ENCODE measurements at regions not wholly inside any gene's neighbourhood (a gene's known extent, or its start where the extent isn't known, plus 50 kb on each side); places are given as distances from the start of the nearest gene placed in this dataset.
"Not testable (repeated sequence)": the region's sequence is repeated elsewhere in the genome, so short reads cannot be mapped to it uniquely, and the experiment has no call there.

DNA sequence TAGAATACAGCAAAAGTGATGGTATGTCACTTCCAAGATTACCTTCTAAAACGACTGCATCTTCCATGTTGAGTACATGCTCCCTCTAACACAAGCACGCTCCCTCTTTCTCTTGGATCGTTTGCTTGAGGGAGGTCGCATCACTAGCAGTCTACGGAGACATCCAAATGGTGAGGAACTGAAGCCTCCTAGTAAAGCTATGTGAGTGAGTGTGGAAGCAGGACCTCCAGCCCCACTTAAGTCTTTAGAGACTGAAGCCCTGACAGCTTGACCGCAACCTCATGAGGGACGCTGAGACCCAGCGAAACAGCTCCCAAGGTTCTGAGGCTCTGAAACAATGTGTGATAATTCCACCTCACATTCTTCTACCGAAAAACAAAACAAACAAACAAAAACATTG is 486.7 kb upstream of the GCFC2 start:
- no peak for ATAC-seq
- intact Hi-C loops (cut with micrococcal nuclease), result loop anchor here (10.0 kb wide), 1 partner anchor 407 kb away; no protein-coding TSS in a partner anchor
- no peak for DNase-seq

DNA sequence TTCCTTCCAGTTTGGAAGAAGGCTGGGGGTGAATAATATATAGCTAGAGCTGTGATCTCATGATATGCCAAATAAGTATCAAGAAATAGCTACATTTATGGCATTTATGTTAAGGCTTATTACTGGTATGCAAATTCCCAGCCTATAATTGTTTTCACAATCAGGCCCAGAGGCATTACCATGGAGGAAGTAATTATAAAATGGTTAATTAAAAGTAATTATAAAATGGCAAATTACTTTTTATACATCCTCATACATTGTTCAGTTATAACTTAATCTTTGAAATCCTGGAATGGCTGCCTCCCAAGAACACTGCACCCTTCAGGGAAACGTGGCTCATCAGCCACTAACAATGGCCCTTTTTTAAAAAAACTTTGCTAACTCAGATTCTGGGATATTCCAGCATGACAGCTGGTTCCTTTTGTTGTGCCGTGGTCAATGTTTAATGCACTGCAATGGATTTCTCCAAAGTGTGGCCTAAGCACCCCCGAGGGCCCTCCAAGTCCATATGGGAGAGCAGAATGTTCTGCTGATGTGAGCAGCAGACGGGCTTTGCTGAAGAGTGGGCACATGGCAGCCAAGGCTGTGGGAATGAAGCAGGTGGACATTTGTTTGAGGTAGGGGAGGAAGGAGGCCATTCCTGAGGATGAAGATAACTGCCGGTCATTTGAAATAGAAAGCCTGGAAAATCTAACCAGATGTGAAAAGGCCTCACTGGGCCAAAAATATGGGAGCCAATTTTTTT is 483.5 kb upstream of the GCFC2 start:
- DNase-seq, result no peak
- intact Hi-C loops (cut with micrococcal nuclease), result loop anchor here (10.0 kb wide), 1 partner anchor 411 kb away; no protein-coding TSS in a partner anchor
- no peak for ATAC-seq

DNA sequence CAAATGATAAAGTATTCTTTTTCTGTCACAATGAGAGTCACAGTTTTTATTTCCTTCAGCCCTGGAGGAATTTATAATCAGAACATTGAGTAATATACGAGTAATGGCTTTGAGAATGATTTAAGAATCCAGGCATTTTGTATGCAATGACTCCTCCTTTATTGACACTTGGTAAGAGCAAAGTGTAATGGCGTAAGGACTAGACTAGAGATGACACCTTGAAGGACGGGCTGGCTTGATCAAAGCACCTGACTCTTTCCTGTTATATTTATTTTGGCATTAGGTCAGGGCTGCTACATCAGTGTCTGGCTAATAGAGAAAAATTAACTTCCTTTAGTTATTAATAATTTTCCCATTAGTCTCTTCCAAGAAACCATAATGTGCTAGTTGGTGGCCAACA is 482.4 kb upstream of the GCFC2 start:
- ATAC-seq, result no peak
- DNase-seq, result no peak
- intact Hi-C loops (cut with micrococcal nuclease), result loop anchor here (10.0 kb wide), 1 partner anchor 412 kb away; no protein-coding TSS in a partner anchor

DNA sequence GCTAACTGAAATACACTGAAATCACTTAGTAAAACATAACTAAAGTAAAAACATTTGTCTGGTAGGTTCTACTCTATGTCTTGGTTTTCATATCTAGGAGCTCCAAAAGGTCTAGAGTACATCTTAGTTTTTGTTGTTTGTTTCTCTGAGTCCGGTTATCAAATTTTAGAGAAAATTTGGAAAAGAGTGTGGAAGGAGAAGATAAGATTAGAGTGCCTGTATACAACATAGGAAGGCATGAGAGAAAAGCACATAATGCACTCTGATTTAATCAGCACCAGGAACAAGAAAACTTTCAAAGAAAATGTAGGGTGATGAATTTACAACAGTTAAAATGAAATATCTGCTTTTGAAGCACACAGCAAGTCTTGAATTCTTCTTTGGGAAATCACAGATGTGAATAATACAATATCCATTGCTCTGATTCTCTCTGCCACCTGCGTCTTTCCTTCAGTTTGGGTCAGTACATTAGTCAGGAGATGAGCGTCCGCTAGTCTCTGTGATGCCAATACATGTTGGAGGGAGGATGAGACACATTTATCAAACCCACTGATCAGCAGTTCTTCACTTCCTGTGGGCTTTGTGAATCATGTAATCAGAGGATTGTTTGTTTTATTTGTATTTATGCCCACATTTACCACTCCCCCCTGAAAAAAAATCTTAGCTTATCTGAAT is 477.8 kb upstream of the GCFC2 start:
- no peak for ATAC-seq
- intact Hi-C loops (cut with micrococcal nuclease), result no loop called here
- no peak for DNase-seq

DNA sequence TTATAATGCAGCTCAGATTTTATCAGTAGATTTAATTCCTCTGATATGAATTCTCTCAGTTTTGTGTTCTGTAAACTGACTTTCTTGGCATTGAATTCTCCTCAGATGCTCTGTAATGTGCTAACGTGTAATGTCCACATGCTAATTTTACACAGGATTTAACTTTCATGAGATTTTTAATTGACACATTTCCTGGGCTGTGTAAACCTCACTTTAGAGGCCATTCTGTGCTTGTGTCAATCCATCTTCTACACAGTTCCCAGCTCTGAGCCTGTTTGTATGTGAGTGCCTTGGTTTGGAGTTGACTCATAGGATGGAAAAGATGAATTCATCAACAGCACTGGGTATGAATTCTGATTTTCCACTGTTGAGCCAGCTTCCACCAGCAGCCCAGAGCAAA is 476.7 kb upstream of the GCFC2 start:
- ATAC-seq, result no peak
- intact Hi-C loops (cut with micrococcal nuclease), result no loop called here
- DNase-seq, result no peak

DNA sequence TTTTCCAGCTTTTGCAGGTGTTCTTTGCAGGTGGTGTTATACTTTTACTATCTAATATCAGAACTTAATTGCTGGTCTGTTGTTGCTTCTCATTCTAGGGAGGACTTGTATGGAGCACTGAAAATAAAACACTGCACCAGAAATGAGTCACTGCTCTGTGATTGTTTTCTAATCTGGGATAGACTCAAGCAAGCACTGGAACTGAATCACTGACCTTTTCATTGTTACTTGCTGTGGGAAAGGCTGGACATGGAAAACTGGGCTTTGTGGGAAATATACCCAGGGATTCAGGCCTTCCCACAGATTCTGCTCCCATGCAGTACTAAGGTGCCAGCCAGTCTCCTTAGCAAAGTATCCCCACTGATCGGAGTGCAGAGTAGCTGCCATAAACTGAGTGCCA is 470.0 kb upstream of the GCFC2 start:
- intact Hi-C loops (cut with micrococcal nuclease), result no loop called here
- ATAC-seq (no peak), DNase-seq (no peak)

DNA sequence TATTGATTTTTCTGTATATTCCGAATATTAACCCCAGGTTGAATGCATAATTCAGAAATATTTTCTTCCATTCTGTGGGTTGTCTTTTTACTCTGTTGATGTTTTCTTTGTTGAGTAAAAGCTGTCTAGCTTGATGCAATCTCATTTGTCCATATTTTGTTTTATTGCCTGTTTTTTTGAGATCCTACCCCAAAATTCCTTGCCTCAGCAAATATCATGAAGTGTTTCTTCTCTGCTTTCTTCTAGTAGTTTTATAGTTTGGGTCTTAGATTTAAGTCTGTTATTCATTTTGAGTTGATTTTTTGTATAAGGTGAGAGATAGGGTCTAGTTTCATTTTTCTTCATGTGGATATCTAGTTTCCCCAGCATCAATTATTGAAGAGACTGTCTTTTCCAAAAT is 467.9 kb upstream of the GCFC2 start:
- DNase-seq (no peak), ATAC-seq (no peak)
- intact Hi-C loops (cut with micrococcal nuclease), result no loop called here

DNA sequence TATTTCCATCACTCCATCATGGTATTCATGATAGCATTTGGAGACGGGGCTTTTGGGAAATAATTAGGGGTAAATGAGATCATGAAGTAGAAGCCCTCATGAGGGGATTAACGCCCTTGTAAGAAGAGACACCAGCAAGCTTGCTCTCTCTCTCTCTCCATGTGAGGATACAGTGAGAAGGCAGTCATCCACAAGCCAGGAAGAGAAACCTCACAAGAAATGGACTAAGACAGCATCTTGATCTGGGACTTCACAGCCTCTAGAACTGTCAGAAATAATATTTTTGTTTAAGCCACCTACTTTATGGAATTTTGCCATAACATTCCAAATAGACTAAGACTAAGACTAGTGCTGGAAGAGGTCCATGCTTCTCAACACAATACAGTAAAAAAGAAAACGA is 464.6 kb upstream of the GCFC2 start:
- intact Hi-C loops (cut with micrococcal nuclease), result no loop called here
- DNase-seq (no peak), ATAC-seq (no peak)

DNA sequence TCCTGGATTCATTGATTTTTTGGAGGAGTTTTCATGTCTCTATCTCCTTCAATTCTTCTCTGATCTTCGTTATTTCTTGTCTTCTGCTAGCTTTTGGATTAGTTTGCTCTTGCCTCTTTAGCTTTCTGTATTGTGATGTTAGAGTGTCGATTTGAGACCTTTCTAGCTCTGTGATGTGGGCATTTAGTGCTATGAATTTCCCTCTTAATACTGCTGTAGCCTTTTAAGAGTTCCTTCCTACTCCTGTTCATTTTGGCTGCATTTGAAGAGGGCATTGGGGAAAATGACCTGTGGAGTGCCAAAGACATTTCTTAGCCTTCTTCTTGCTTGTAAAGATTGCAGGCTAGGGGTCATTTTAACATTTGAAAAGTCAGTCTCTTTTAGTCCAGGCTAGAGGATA is 463.8 kb upstream of the GCFC2 start:
- intact Hi-C loops (cut with micrococcal nuclease), result no loop called here
- no peak for ATAC-seq
- DNase-seq, result no peak

DNA sequence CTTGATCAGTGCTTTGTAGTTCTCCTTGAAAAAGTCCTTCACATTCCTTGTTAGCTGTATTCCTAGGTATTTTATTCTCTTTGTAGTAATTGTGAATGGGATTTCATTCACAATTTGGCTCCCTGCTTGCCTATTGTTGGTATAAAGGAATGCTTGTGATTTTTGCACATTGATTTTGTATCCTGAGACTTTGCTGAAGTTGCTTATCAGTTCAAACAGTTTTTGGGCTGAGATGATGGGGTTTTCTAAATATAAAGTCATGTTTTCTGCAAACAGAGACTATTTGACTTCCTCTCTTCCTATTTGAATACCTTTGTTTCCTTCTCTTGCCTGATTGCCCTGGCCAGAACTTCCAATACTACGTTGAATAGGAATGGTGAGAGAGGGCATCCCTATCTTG is 462.5 kb upstream of the GCFC2 start:
- intact Hi-C loops (cut with micrococcal nuclease); DNase-seq; ATAC-seq: not testable (repeated sequence)

DNA sequence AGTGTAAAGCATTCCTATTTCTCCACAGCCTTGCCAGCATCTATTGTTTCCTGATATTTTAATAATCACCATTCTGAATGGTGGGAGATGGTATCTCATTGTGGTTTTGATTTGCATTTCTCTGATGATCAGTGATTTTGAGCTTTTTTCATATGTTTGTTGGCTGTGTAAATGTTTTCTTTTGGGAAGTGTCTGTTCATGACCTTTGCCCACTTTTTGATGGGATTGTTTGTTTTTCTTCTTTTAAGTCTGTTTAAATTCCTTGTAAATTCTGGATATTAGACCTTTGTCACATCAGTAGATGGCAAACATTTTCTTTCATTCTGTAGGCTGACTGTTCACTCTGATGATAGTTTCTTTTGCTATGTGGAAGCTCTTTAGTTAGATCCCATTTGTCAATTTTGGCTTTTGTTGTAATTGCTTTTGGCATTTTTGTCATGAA is 461.5 kb upstream of the GCFC2 start:
- ATAC-seq; intact Hi-C loops (cut with micrococcal nuclease); DNase-seq: not testable (repeated sequence)

DNA sequence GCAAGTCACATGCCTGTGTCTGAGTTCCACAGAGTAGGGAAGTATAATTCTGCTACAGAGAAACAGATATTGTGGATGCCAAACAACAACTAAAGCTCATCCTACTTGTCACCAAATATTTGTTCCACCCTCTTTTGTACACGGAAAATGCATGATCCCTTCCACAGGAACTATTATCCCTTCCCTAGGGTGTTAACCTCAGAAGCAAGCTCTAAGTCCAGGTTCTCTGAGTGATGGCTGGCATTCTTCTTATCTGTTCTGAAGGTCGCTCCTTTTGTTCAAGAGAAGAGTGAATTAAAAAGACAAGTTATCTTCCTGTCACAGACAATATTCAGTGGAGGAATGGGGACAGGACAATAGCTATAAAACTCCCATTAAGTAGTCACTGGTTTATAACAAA is 460.1 kb upstream of the GCFC2 start:
- ATAC-seq (no peak), DNase-seq (no peak)
- intact Hi-C loops (cut with micrococcal nuclease), result no loop called here

DNA sequence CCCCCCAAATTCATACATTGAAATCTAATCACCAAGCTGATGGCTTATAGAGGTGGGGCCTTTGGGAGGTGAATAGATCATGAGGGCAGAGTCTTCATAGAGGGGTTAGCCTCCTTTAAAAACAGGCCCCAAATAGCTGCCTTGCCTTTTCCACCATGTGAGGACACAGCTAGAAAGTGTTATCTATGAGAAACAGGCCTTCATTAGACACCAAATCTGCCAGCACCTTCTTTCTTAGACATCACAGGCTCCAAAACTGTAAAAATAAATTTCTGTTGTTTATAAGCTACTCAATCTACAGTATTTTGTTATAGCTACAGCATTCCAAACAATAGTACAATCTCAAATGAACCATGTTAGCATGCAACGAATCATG is 459.3 kb upstream of the GCFC2 start:
- DNase-seq (no peak), ATAC-seq (no peak)
- intact Hi-C loops (cut with micrococcal nuclease), result no loop called here

DNA sequence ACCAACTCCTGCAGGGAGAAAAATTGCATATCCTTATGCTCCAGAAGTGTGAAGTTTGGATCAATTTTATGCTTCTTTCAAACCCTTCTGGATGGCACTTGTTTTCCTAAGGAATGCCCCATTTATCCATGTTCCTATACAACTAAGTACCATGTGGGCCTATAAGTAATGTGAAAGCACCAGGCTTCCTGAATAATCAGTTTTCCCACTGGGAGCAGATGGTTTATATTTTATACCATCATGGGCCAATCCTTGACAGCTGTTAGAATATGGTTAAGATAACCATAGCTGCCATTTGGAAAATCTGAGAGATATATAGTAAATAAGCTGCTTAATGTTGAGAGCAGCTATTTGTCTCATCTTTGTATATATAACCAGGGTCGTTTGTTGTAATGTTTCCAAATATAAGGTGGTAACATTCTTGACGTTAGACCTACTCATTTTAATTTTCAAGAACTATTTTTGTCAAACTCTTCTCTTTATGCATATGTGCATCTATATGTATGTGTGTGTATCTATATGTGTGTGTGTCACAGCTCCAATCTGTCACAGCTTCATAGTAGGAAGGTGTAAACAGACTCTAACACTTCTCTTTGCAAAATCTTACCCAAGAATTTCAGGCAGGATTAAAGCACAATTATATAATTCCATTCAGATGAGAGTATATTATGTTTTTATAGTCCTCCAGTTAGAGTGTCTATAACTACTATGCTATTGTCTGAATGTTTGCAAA is 458.7 kb upstream of the GCFC2 start:
- intact Hi-C loops (cut with micrococcal nuclease), result no loop called here

DNA sequence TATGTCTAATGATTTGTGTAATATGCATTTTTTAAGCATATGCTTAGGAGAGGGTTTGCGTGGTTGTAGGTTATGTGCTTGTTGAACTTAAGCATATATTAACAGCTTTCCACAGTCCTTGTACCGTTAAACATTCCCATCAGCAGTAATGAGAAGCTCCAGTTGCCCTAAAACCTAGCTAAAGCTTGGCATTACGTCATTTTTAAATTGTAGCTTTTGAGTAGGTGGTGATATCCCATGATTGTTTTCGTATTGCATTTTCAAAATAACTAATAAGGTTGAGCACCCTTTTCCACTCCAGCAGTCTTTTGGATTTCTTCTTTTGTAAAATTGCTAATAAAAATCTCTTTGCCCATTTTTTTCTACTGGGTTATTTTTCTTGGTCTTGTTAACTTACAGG is 453.1 kb upstream of the GCFC2 start:
- intact Hi-C loops (cut with micrococcal nuclease), result no loop called here
- ATAC-seq (no peak), DNase-seq (no peak)

More for the DNA sequence above, 458.7 kb upstream of the GCFC2 start:
- DNase-seq, result no peak
- ATAC-seq, result no peak

DNA sequence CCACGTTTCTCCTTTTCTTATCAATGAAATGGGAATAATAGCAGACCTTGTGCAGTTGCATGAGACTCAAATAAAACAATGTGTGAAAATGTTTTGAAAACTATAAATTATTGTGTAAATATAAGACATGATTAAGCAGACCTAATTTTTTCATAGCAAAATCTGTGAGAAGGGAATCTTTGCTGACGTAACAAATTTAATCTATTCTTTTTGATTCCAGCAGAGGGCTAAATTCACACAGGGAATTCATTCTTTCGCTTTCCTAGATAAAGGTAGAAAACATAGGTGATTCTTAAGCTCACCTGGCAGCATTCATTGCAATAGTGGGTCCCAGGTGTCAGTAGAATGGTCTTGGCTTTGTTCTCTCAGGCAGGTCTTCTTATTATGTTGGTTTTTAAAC is 450.0 kb upstream of the GCFC2 start:
- intact Hi-C loops (cut with micrococcal nuclease), result no loop called here
- ATAC-seq, result no peak
- no peak for DNase-seq

DNA sequence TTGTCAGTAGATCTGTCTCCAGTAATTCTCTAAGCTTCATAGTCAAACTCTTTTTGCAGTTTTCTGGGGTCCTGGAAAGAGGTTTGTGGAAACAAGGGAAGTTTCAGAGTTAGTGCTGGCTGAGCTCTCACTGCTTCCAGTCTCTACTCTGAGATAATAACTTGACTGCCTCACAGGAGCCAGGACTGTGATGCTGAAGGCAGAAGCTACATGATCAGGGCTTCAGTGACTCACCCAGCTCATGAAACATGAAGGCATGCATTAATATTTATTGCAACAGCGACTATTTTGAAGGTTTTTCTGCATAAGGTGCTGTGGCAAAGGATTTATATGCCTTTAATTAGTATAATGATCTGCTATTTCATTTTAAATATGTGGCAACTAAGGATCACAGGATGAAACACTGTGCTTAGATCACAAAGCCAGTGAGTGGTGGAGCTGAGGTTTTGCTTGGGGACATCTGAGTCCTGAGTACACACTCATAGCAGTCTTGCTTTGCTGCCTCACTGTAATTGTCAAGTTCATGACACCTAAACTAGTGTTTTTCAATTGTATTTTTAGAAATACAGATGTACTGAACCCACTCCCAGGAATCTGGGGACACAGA is 448.4 kb upstream of the GCFC2 start:
- intact Hi-C loops (cut with micrococcal nuclease), result no loop called here
- DNase-seq (no peak), ATAC-seq (no peak)

DNA sequence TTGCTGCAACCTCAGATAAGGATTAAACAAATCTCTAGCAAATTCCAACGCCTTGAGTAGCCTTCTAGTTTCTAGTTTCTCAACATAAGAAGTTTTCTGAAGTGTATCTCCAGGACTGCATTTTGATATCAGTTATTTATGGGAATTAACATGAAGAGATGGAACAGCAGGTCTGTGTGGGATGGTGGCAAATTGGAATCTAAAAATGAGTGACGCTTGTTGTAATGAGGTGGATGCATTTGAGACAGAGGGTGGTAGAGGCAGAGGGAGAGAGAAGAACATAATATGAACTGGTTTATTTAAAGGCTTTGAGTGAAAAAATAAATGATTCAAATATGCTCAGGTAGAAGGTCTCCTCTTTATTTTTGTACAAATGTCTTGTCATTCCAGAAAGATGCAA is 446.8 kb upstream of the GCFC2 start:
- intact Hi-C loops (cut with micrococcal nuclease), result no loop called here
- DNase-seq (no peak), ATAC-seq (no peak)

DNA sequence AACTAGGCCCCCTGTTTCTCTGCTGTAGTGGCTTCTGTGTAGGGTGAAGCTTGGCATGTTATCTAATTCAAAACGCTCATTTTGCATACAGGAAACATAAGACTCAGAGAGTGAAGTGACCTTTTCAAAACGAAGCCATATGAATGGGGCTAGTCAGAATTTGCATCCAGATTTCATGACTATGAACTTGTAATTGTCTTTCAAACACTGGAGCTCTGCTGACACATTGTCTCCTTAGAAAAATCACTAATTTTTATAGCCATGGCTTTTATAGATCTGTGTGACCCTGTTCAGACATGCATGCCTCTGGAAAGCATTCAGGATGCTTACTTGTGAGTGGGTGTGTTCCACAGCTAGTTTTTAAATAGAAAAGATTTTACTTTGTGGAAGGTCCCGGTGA is 444.3 kb upstream of the GCFC2 start:
- DNase-seq (no peak), ATAC-seq (no peak)
- intact Hi-C loops (cut with micrococcal nuclease), result no loop called here

DNA sequence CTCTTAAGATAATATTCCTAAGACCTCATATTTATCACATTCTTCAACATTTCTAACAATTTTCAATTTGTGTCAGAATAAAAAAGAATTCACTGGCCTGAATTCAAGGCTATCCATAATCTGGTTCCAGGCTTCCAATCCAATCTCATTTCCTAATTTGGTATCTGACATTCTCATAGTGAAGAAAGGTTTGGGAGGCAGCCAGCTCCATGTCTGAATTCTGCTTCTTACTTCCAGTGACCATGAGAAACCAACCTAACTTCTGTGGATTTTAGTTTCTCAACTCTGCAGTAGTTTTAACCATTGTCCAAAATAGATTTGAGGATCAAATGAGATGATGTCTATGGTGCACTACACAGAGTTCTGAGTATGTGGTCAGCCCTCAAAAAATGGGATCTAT is 439.1 kb upstream of the GCFC2 start:
- intact Hi-C loops (cut with micrococcal nuclease), result no loop called here
- ATAC-seq, result no peak

More for the DNA sequence above, 439.1 kb upstream of the GCFC2 start:
- DNase-seq, result no peak

Measured in left ventricle myocardium superior (tissue), 1 donor.